CD4-positive, CD25-positive, alpha-beta regulatory T cell (primary cell): ENCODE measurements at regions not wholly inside any gene's neighbourhood (a gene's known extent, or its start where the extent isn't known, plus 50 kb on each side); places are given as distances from the start of the nearest gene placed in this dataset.

Source experiments
- ATAC-seq, 2 donors: fragments of 150-1000 bp; cut with Tn5 transposase; one replicate each; pipeline ENCODE4 v1.10.0; 2021; ENCODE audit warnings: low read depth in 2 of 2, moderate number of reproducible peaks in 2 of 2, moderate library complexity in 1 of 2
- DNase-seq, 3 donors: peaks; one replicate each; pipeline versions ENCODE4 v3.0.0 to v3.0.0-alpha.2; 2012 to 2022; ENCODE audit warnings: mixed read lengths in 1 of 3
- H3K27ac ChIP-seq: one replicate; pipeline ENCODE4 v1.7.0; 2013; ENCODE audit warnings: mild to moderate bottlenecking, low read length; ENCODE audit not compliant: insufficient read depth, poor library complexity, severe bottlenecking
- H3K27me3 ChIP-seq: one replicate; pipeline ENCODE4 v1.7.0; 2013; ENCODE audit warnings: low read length; ENCODE audit not compliant: control insufficient read depth, insufficient read depth
- H3K36me3 ChIP-seq: one replicate; pipeline ENCODE4 v1.7.0; 2013; ENCODE audit warnings: mild to moderate bottlenecking, low read length, moderate library complexity; ENCODE audit not compliant: control insufficient read depth, insufficient read depth
- H3K4me1 ChIP-seq: 2 replicates; pipeline ENCODE4 v1.7.0; 2013; ENCODE audit warnings: mild to moderate bottlenecking, low read length; ENCODE audit not compliant: insufficient read depth, control insufficient read depth, poor library complexity, severe bottlenecking
- H3K4me3 ChIP-seq: one replicate; pipeline ENCODE4 v1.7.0; 2013; ENCODE audit warnings: low read depth, mild to moderate bottlenecking, low read length, moderate library complexity
- H3K9me3 ChIP-seq, 2 experiments: 1 replicate in 1 of 2; 2 replicates in 1 of 2; pipeline ENCODE4 v1.7.0; 2013; ENCODE audit warnings: low read length in 2 of 2, mild to moderate bottlenecking in 1 of 2, moderate library complexity in 1 of 2; ENCODE audit not compliant: control insufficient read depth in 2 of 2
- H3K27ac Mint-ChIP-seq, 3 donors: one replicate each; pipeline ENCODE4 v1.8.0; 2020 to 2022; ENCODE audit warnings: mild to moderate bottlenecking in 3 of 3, mixed read lengths in 3 of 3, moderate library complexity in 2 of 3
- H3K27me3 Mint-ChIP-seq: one replicate; pipeline ENCODE4 v1.8.0; 2022; ENCODE audit warnings: mild to moderate bottlenecking, mixed read lengths
- H3K36me3 Mint-ChIP-seq: one replicate; pipeline ENCODE4 v1.8.0; 2020; ENCODE audit warnings: mixed read lengths
- H3K4me1 Mint-ChIP-seq, 4 donors: one replicate each; pipeline ENCODE4 v1.8.0; 2020 to 2022; ENCODE audit warnings: mixed read lengths in 4 of 4, mild to moderate bottlenecking in 1 of 4
- H3K4me3 Mint-ChIP-seq, 4 donors: one replicate each; pipeline ENCODE4 v1.8.0; 2020 to 2022; ENCODE audit warnings: mild to moderate bottlenecking in 4 of 4, mixed read lengths in 4 of 4, moderate library complexity in 3 of 4
- H3K9me3 Mint-ChIP-seq, 7 donors: one replicate each; pipeline ENCODE4 v1.8.0; 2020 to 2022; ENCODE audit warnings: mixed read lengths in 7 of 7, mild to moderate bottlenecking in 3 of 7, moderate library complexity in 2 of 7

GRCh38 chr2:41595240-41595639 lies 452.6 kb upstream of the PKDCC start:
- Histone ChIP-seq H3K4me1 (no peaks in the 10 kb centered on the region), H3K27ac (no peak overlapping the region), H3K36me3 (no peaks in the 10 kb centered on the region), H3K9me3 (no peaks in the 10 kb centered on the region), H3K4me3 (no peak overlapping the region), H3K27me3 (no peaks in the 10 kb centered on the region)
- Mint-ChIP-seq H3K4me1 (no peaks in the 10 kb centered on the region), H3K27ac (no peak overlapping the region), H3K9me3 (peaks cover 0 to 2% (median 0%) of the 10 kb centered on the region in 7 donors), H3K27me3 (no peaks in the 10 kb centered on the region), H3K4me3 (no peak overlapping the region), H3K36me3 (no peaks in the 10 kb centered on the region)
- ATAC-seq = no peak
- DNase-seq = no peak

- Histone ChIP-seq H3K27me3 (no peaks in the 10 kb centered on the region), H3K9me3 (no peaks in the 10 kb centered on the region), H3K36me3 (no peaks in the 10 kb centered on the region), H3K27ac (no peak overlapping the region), H3K4me1 (no peaks in the 10 kb centered on the region), H3K4me3 (no peak overlapping the region)
- Mint-ChIP-seq H3K36me3 (no peaks in the 10 kb centered on the region), H3K9me3 (peaks cover 0 to 2% (median 0%) of the 10 kb centered on the region in 7 donors), H3K4me1 (no peaks in the 10 kb centered on the region), H3K27ac (no peak overlapping the region), H3K4me3 (no peak overlapping the region), H3K27me3 (no peaks in the 10 kb centered on the region)
- no peak for ATAC-seq
- DNase-seq = no peak
Measured at GRCh38 chr2:41597680-41598079, 450.1 kb upstream of the PKDCC start.

GRCh38 chr2:41598161-41598894 lies 449.5 kb upstream of the PKDCC start:
- Mint-ChIP-seq H3K27me3 (no peaks in the 10 kb centered on the region), H3K36me3 (no peaks in the 10 kb centered on the region), H3K4me1 (no peaks in the 10 kb centered on the region), H3K4me3 (no peak overlapping the region), H3K27ac (no peak overlapping the region), H3K9me3 (peaks cover 0 to 2% (median 0%) of the 10 kb centered on the region in 7 donors)
- H3K9me3 ChIP-seq = no peaks in the 10 kb centered on the region
- no peaks in the 10 kb centered on the region for H3K27me3 ChIP-seq
- H3K4me3 ChIP-seq = no peak overlapping the region
- no peak for DNase-seq
- no peak for ATAC-seq
- H3K4me1 ChIP-seq = no peaks in the 10 kb centered on the region
- no peaks in the 10 kb centered on the region for H3K36me3 ChIP-seq
- no peak overlapping the region for H3K27ac ChIP-seq

DNA sequence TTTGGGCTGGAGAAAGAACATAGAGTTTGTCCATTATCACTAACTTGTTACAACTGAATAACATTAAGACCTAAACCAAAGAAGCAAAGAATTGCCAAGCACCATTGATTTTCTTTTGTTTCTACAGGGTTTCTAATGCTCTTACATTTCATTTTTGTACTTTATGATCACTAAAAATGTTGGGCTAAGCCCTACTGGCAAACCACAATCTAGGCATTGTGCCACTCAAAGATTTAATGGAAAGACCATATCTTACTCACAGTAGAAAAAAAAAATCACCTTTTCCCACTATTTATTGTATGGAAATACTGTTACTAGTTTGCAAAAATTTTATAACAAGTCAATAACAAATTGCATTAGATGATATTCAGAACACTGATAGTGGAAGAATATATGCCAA lies 447.4 kb upstream of the PKDCC start:
- ATAC-seq (no peak), DNase-seq (no peak)
- Histone ChIP-seq H3K27ac (no peak overlapping the region), H3K9me3 (no peaks in the 10 kb centered on the region), H3K4me3 (no peak overlapping the region), H3K4me1 (no peaks in the 10 kb centered on the region), H3K27me3 (no peaks in the 10 kb centered on the region), H3K36me3 (no peaks in the 10 kb centered on the region)
- no peaks in the 10 kb centered on the region for H3K36me3 Mint-ChIP-seq
- no peak overlapping the region for H3K27ac Mint-ChIP-seq
- peaks cover 0 to 2% (median 0%) of the 10 kb centered on the region in 7 donors for H3K9me3 Mint-ChIP-seq
- no peaks in the 10 kb centered on the region for H3K27me3 Mint-ChIP-seq
- no peak overlapping the region for H3K4me3 Mint-ChIP-seq
- H3K4me1 Mint-ChIP-seq = no peaks in the 10 kb centered on the region

DNA sequence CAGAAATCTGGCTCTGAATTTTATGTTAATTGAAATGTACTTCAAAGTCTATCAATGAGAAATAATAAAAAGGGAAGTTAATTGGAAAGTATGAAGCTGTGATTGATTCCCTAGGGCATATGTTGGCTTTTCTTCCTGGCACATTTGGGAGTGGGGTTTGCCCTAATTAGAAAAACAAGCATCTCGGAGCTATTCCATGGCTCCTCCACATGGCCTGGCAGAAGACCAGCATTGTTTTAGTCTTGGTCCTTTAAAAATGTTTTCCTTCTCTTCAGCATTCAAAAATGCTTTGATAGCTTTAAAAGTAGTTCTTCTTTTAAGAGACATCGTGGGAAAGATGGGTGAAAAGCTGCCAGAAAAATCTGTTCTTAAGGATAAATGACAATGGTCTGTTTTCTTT lies 445.5 kb upstream of the PKDCC start:
- Histone ChIP-seq H3K27ac (no peak overlapping the region), H3K27me3 (no peaks in the 10 kb centered on the region), H3K9me3 (no peaks in the 10 kb centered on the region), H3K4me1 (no peaks in the 10 kb centered on the region), H3K4me3 (no peak overlapping the region), H3K36me3 (no peaks in the 10 kb centered on the region)
- Mint-ChIP-seq H3K27ac (no peak overlapping the region), H3K9me3 (peaks cover 0 to 2% (median 0%) of the 10 kb centered on the region in 7 donors), H3K36me3 (no peaks in the 10 kb centered on the region), H3K4me3 (no peak overlapping the region), H3K4me1 (no peaks in the 10 kb centered on the region), H3K27me3 (no peaks in the 10 kb centered on the region)
- DNase-seq (no peak), ATAC-seq (no peak)

DNA sequence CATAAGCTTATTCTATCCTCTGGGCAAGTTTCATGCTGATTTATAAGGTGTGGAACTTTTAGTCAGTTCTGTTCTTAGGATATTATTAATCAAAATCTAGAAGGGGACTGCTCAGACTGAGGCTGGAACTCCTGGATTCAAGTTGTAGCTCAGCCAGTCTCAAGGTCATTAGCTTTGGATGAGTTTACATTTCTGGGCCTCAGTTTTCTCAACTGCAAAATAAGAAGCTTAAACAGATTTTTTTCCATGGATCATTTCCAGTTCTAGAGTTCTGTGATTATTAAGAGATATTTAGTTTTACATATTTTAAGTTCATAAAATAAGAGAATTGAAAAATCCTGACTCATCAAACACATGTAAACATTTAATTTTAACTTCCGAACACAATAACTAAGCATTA lies 442.5 kb upstream of the PKDCC start:
- H3K9me3 ChIP-seq = no peaks in the 10 kb centered on the region
- DNase-seq = no peak
- Mint-ChIP-seq H3K9me3 (no peaks in the 10 kb centered on the region), H3K4me3 (no peak overlapping the region), H3K27me3 (no peaks in the 10 kb centered on the region), H3K36me3 (no peaks in the 10 kb centered on the region), H3K4me1 (no peaks in the 10 kb centered on the region), H3K27ac (no peak overlapping the region)
- no peaks in the 10 kb centered on the region for H3K27me3 ChIP-seq
- ATAC-seq = no peak
- no peaks in the 10 kb centered on the region for H3K36me3 ChIP-seq
- H3K27ac ChIP-seq = no peak overlapping the region
- no peaks in the 10 kb centered on the region for H3K4me1 ChIP-seq
- no peak overlapping the region for H3K4me3 ChIP-seq

DNA sequence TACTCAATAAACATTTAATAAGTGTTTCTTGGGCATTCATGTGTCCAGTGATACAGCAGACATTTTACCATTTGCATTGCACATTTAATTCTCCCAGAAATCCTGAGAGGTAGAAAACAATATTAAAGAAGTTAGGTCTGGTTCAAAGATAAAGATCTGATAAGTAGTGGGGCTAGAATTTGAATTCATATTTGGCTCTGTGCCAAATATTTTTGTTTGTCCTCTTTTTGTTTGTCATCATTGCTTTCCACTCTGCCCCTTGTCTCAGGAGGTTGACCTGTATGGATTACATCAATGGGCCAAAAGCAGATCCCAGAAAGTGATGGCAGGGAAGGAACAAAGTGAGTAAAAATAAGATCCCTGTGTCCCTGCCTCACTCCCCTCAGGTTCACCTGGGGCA lies 441.9 kb upstream of the PKDCC start:
- H3K4me1 Mint-ChIP-seq = no peaks in the 10 kb centered on the region
- H3K27ac Mint-ChIP-seq = no peak overlapping the region

DNA sequence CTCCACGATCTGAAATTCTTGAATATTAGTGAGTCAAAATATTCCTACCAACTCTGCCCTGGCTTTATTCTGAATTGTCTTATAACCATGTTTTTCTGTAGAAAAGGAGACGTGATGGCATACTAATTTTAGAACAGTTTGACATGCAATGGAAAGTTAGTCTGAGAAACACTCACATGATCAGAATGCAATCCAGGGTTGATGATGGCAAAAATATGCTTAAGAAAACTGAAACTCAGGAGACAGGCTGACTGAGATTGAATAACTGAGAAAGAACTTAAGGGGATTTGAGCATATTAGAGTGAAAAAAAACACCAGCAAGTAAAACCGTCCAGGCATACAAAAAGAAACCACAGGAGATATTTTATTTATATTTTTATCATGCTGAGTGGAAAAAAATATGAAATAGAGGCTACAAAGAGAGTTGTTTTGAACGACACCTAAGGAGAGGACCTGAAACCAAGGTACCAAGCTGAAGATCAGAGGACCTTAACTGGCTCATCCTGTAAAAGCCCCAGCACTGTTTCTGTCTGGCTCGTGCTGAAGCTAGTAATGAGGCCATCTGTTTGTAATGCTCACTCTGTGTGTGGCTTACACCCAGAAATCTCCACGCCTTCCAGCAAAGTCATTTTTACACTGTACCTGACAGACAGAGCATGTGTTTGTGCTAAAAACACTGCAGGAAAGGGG lies 437.2 kb upstream of the PKDCC start:
- DNase-seq (no peak), ATAC-seq (no peak)
- no peak overlapping the region for H3K27ac ChIP-seq
- H3K4me1 ChIP-seq = no peaks in the 10 kb centered on the region
- no peaks in the 10 kb centered on the region for H3K36me3 Mint-ChIP-seq
- H3K4me3 ChIP-seq = no peak overlapping the region
- H3K27me3 Mint-ChIP-seq = no peaks in the 10 kb centered on the region
- H3K27ac Mint-ChIP-seq = no peak overlapping the region
- H3K4me3 Mint-ChIP-seq = no peak overlapping the region
- no peaks in the 10 kb centered on the region for H3K9me3 Mint-ChIP-seq
- H3K36me3 ChIP-seq = no peaks in the 10 kb centered on the region
- H3K9me3 ChIP-seq = no peaks in the 10 kb centered on the region
- no peaks in the 10 kb centered on the region for H3K27me3 ChIP-seq
- no peaks in the 10 kb centered on the region for H3K4me1 Mint-ChIP-seq

More for the DNA sequence above, 441.9 kb upstream of the PKDCC start:
- no peaks in the 10 kb centered on the region for H3K9me3 ChIP-seq
- Mint-ChIP-seq H3K36me3 (no peaks in the 10 kb centered on the region), H3K27me3 (no peaks in the 10 kb centered on the region), H3K9me3 (no peaks in the 10 kb centered on the region), H3K4me3 (no peak overlapping the region)
- no peaks in the 10 kb centered on the region for H3K4me1 ChIP-seq
- H3K36me3 ChIP-seq = no peaks in the 10 kb centered on the region
- H3K4me3 ChIP-seq = no peak overlapping the region
- no peaks in the 10 kb centered on the region for H3K27me3 ChIP-seq
- ATAC-seq = no peak
- H3K27ac ChIP-seq = no peak overlapping the region
- DNase-seq = no peak
